ENCODE measurements at regions not wholly inside any gene's neighbourhood (a gene's known extent, or its start where the extent isn't known, plus 50 kb on each side); places are given as distances from the start of the nearest gene placed in this dataset.

DNA sequence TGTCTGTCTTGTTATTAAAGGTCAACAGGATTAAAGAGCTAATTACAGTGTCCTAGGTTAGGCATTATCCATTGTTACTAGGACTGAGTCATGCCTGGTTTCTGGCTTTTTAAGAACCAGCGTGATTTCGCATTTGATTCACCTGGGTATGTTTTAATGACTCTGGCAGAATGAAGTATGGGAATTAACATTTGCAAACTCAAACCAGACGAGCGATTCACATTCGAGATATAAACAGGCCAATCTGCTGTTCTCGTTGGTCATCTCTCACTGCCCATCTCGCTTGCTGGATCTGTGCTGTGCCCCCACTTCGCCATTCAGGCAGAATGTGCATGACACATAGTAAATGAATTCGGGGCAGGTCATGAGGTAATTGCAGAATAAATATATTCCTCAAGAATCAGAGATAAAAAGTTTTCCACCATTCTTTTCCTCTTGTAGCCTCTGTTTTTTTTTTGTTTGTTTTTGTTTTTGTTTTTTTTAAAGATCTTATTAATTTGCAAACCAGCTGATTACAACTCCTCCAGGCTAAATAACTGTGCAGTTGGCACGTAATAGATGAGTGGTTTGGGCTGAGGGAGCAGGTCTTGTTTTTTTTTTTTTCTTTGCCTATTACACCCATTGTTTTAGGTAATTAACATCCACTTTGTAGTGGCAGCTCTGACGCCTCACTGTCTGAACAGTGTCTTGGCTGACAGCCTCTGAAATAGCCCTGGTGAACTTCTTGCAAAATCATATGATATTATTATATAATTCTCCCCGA is 313.5 kb upstream of the MSX2 start:
- H3K27ac ChIP-seq, result no peak overlapping the region
- intact Hi-C loops (cut with DNase I; ENCODE audit: low total_unique reads), result no loop called here

DNA sequence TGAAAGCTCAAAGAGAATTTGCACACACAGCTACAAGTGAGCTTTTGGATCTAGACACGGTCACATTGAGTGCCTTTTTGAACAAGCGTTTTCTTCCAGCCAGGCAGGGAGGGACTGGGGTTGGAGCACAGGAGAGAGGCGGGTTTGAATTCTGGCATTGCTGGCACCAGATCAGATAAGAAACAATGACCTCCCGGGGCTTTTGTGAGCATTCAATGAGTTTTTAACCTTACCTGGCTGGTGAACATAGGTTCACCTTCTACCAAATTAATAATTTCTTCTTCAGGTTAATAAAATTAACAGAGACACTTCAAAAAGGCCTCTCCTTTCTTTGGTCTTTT is 312.9 kb upstream of the MSX2 start:
- no peak overlapping the region for H3K27ac ChIP-seq
- no peak for TF ChIP-seq POLR2AphosphoS5 (IDR thresholded peaks at IDR 0.05)
- TF ChIP-seq CTCF (IDR thresholded peaks at IDR 0.05), result no peak
- no peak for TF ChIP-seq POLR2A (IDR thresholded peaks at IDR 0.05)

More for the DNA sequence above, 313.5 kb upstream of the MSX2 start:
- H3K4me1 ChIP-seq, result no peaks in the 10 kb centered on the region
- no peaks in the 10 kb centered on the region for H3K36me3 ChIP-seq
- no peaks in the 10 kb centered on the region for H3K27me3 ChIP-seq
- TF ChIP-seq CTCF (IDR thresholded peaks at IDR 0.05) (no peak), POLR2A (IDR thresholded peaks at IDR 0.05) (no peak), POLR2AphosphoS5 (IDR thresholded peaks at IDR 0.05) (no peak)
- no peaks in the 10 kb centered on the region for H3K9me3 ChIP-seq
- H3K4me3 ChIP-seq, result no peak overlapping the region
- no peak for DNase-seq (ENCODE audit: low spot score in 2 of 2)

GRCh38 chr5:174412374-174412773 is 312.0 kb upstream of the MSX2 start:
- DNase-seq (ENCODE audit: low spot score in 2 of 2), result no peak
- intact Hi-C loops (cut with DNase I; ENCODE audit: low total_unique reads), result no loop called here
- Histone ChIP-seq H3K27me3 (peaks cover 0 to 3% of the 10 kb centered on the region in 2 donors), H3K4me3 (no peak overlapping the region), H3K9me3 (no peaks in the 10 kb centered on the region), H3K4me1 (no peaks in the 10 kb centered on the region), H3K27ac (no peak overlapping the region), H3K36me3 (no peaks in the 10 kb centered on the region)
- TF ChIP-seq CTCF (IDR thresholded peaks at IDR 0.05) (no peak), POLR2AphosphoS5 (IDR thresholded peaks at IDR 0.05) (no peak), POLR2A (IDR thresholded peaks at IDR 0.05) (no peak)

More for the DNA sequence above, 312.9 kb upstream of the MSX2 start:
- intact Hi-C loops (cut with DNase I; ENCODE audit: low total_unique reads), result no loop called here
- Histone ChIP-seq H3K4me1 (no peaks in the 10 kb centered on the region), H3K4me3 (no peak overlapping the region), H3K27me3 (no peaks in the 10 kb centered on the region), H3K36me3 (no peaks in the 10 kb centered on the region), H3K9me3 (no peaks in the 10 kb centered on the region)
- DNase-seq (ENCODE audit: low spot score in 2 of 2), result no peak

DNA sequence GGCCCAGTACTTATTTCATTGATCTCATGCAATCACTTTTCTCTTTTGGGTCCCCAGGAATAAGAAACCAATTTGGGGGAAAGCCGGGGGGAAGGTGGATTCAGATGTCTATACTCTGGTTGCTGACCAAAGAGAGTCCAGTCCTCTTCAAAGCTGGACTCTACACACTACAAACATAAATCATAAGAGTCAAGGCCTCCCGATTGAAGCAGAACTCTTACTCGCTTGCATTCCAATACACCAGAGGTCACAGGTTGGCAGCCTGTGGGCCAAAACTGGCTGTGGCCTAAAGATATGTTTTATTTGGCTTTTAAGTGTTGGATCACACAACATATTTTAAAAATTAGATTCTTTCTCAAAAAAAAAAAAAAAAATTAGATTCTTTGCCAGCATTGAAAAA is 311.4 kb upstream of the MSX2 start:
- TF ChIP-seq POLR2A (IDR thresholded peaks at IDR 0.05) (no peak), CTCF (IDR thresholded peaks at IDR 0.05) (no peak), POLR2AphosphoS5 (IDR thresholded peaks at IDR 0.05) (no peak)
- Histone ChIP-seq H3K9me3 (no peaks in the 10 kb centered on the region), H3K27me3 (peaks cover 0 to 3% of the 10 kb centered on the region in 2 donors), H3K4me1 (no peaks in the 10 kb centered on the region), H3K36me3 (no peaks in the 10 kb centered on the region), H3K4me3 (no peak overlapping the region), H3K27ac (no peak overlapping the region)
- intact Hi-C loops (cut with DNase I; ENCODE audit: low total_unique reads), result no loop called here
- no peak for DNase-seq (ENCODE audit: low spot score in 2 of 2)

GRCh38 chr5:174413567-174414314 is 310.6 kb upstream of the MSX2 start:
- Histone ChIP-seq H3K4me1 (no peaks in the 10 kb centered on the region), H3K9me3 (no peaks in the 10 kb centered on the region), H3K4me3 (no peak overlapping the region), H3K27me3 (peaks cover 0 to 3% of the 10 kb centered on the region in 2 donors), H3K27ac (no peak overlapping the region), H3K36me3 (no peaks in the 10 kb centered on the region)
- TF ChIP-seq POLR2AphosphoS5 (IDR thresholded peaks at IDR 0.05), result no peak
- no peak for TF ChIP-seq POLR2A (IDR thresholded peaks at IDR 0.05)
- TF ChIP-seq CTCF (IDR thresholded peaks at IDR 0.05), result no peak
- intact Hi-C loops (cut with DNase I; ENCODE audit: low total_unique reads), result no loop called here
- DNase-seq (ENCODE audit: low spot score in 2 of 2), result no peak
